Effector memory CD8-positive, alpha-beta T cell (primary cell): ENCODE measurements at regions not wholly inside any gene's neighbourhood (a gene's known extent, or its start where the extent isn't known, plus 50 kb on each side); places are given as distances from the start of the nearest gene placed in this dataset.

Source experiments
- ATAC-seq: fragments of 150-1000 bp; cut with Tn5 transposase; replicated peaks from 2 replicates; pipeline ENCODE4 v1.10.0; 2021; ENCODE audit warnings: mild to moderate bottlenecking, moderate library complexity
- DNase-seq, 3 experiments: peaks; one replicate each; pipeline ENCODE4 v3.0.0; 2021
- H3K27ac Mint-ChIP-seq, 2 donors: one replicate each; pipeline ENCODE4 v1.8.0; 2022; ENCODE audit warnings: mild to moderate bottlenecking in 2 of 2, mixed read lengths in 2 of 2, moderate library complexity in 2 of 2
- H3K27me3 Mint-ChIP-seq, 2 donors: one replicate each; pipeline ENCODE4 v1.8.0; 2022; ENCODE audit warnings: mixed read lengths in 2 of 2
- H3K36me3 Mint-ChIP-seq: one replicate; pipeline ENCODE4 v1.8.0; 2022; ENCODE audit warnings: mild to moderate bottlenecking, moderate library complexity, mixed read lengths; ENCODE audit not compliant: insufficient read depth
- H3K4me1 Mint-ChIP-seq, 2 donors: one replicate each; pipeline ENCODE4 v1.8.0; 2022; ENCODE audit warnings: low read depth in 2 of 2, mixed read lengths in 2 of 2
- H3K4me3 Mint-ChIP-seq, 2 donors: one replicate each; pipeline ENCODE4 v1.8.0; 2022; ENCODE audit warnings: mild to moderate bottlenecking in 2 of 2, mixed read lengths in 2 of 2, moderate library complexity in 2 of 2
- H3K9me3 Mint-ChIP-seq, 2 donors: one replicate each; pipeline ENCODE4 v1.8.0; 2022; ENCODE audit warnings: mixed read lengths in 2 of 2

GRCh38 chr4:111449657-111450056 is 695.6 kb upstream of the FAM241A start:
- no peaks in the 10 kb centered on the region for H3K4me1 Mint-ChIP-seq
- H3K27ac Mint-ChIP-seq: no peak overlapping the region
- ATAC-seq (no peak), DNase-seq (no peak)
- no peak overlapping the region for H3K4me3 Mint-ChIP-seq
- H3K36me3 Mint-ChIP-seq: no peaks in the 10 kb centered on the region
- H3K9me3 Mint-ChIP-seq: peaks cover 0 to 1% of the 10 kb centered on the region in 2 donors
- H3K27me3 Mint-ChIP-seq: no peaks in the 10 kb centered on the region

- H3K4me3 Mint-ChIP-seq: no peak overlapping the region
- H3K4me1 Mint-ChIP-seq: no peaks in the 10 kb centered on the region
- no peaks in the 10 kb centered on the region for H3K27me3 Mint-ChIP-seq
- no peaks in the 10 kb centered on the region for H3K36me3 Mint-ChIP-seq
- DNase-seq (no peak), ATAC-seq (no peak)
- H3K27ac Mint-ChIP-seq: no peak overlapping the region
- peaks cover 0 to 1% of the 10 kb centered on the region in 2 donors for H3K9me3 Mint-ChIP-seq
Measured at GRCh38 chr4:111450867-111451266, 694.4 kb upstream of the FAM241A start.

- Mint-ChIP-seq H3K27me3 (no peaks in the 10 kb centered on the region), H3K9me3 (peaks cover 0 to 1% of the 10 kb centered on the region in 2 donors), H3K4me3 (no peak overlapping the region), H3K36me3 (no peaks in the 10 kb centered on the region), H3K27ac (no peak overlapping the region), H3K4me1 (no peaks in the 10 kb centered on the region)
- DNase-seq: no peak
- no peak for ATAC-seq
Measured at GRCh38 chr4:111453216-111453615, 692.0 kb upstream of the FAM241A start.

- peaks cover 0 to 1% of the 10 kb centered on the region in 2 donors for H3K9me3 Mint-ChIP-seq
- H3K4me1 Mint-ChIP-seq: no peaks in the 10 kb centered on the region
- H3K27ac Mint-ChIP-seq: no peak overlapping the region
- ATAC-seq (no peak), DNase-seq (no peak)
- H3K36me3 Mint-ChIP-seq: no peaks in the 10 kb centered on the region
- no peak overlapping the region for H3K4me3 Mint-ChIP-seq
- H3K27me3 Mint-ChIP-seq: no peaks in the 10 kb centered on the region
Measured at GRCh38 chr4:111454961-111455360, 690.3 kb upstream of the FAM241A start.

GRCh38 chr4:111464251-111465045 is 680.8 kb upstream of the FAM241A start:
- H3K4me3 Mint-ChIP-seq: no peak overlapping the region

GRCh38 chr4:111466811-111467604 is 678.2 kb upstream of the FAM241A start:
- ATAC-seq (no peak), DNase-seq (no peak)
- Mint-ChIP-seq H3K27ac (no peak overlapping the region), H3K4me1 (no peaks in the 10 kb centered on the region), H3K36me3 (no peaks in the 10 kb centered on the region), H3K27me3 (no peaks in the 10 kb centered on the region), H3K4me3 (no peak overlapping the region), H3K9me3 (peaks cover 4 to 20% of the 10 kb centered on the region in 2 donors)

More at GRCh38 chr4:111464251-111465045, 680.8 kb upstream of the FAM241A start:
- Mint-ChIP-seq H3K36me3 (no peaks in the 10 kb centered on the region), H3K27me3 (no peaks in the 10 kb centered on the region), H3K27ac (no peak overlapping the region), H3K9me3 (peaks cover 3 to 19% of the 10 kb centered on the region in 2 donors), H3K4me1 (no peaks in the 10 kb centered on the region)
- no peak for DNase-seq
- ATAC-seq: no peak

GRCh38 chr4:111475001-111475400 is 670.3 kb upstream of the FAM241A start:
- Mint-ChIP-seq H3K9me3 (peaks cover 0 to 1% of the 10 kb centered on the region in 2 donors), H3K27me3 (no peaks in the 10 kb centered on the region), H3K4me1 (no peaks in the 10 kb centered on the region), H3K27ac (no peak overlapping the region), H3K4me3 (no peak overlapping the region), H3K36me3 (no peaks in the 10 kb centered on the region)
- ATAC-seq (no peak), DNase-seq (no peak)

GRCh38 chr4:111475666-111476065 is 669.6 kb upstream of the FAM241A start:
- no peaks in the 10 kb centered on the region for H3K36me3 Mint-ChIP-seq
- H3K27me3 Mint-ChIP-seq: no peaks in the 10 kb centered on the region
- no peak overlapping the region for H3K4me3 Mint-ChIP-seq
- ATAC-seq (no peak), DNase-seq (no peak)
- H3K27ac Mint-ChIP-seq: no peak overlapping the region
- no peaks in the 10 kb centered on the region for H3K4me1 Mint-ChIP-seq
- peaks cover 0 to 3% of the 10 kb centered on the region in 2 donors for H3K9me3 Mint-ChIP-seq

- Mint-ChIP-seq H3K36me3 (no peaks in the 10 kb centered on the region), H3K27ac (no peak overlapping the region), H3K27me3 (no peaks in the 10 kb centered on the region), H3K4me3 (no peak overlapping the region), H3K9me3 (peaks cover 6 to 7% of the 10 kb centered on the region in 2 donors), H3K4me1 (no peaks in the 10 kb centered on the region)
- no peak for ATAC-seq
- no peak for DNase-seq
Measured at GRCh38 chr4:111480510-111480909, 664.7 kb upstream of the FAM241A start.

- H3K36me3 Mint-ChIP-seq: no peaks in the 10 kb centered on the region
- H3K9me3 Mint-ChIP-seq: peaks cover 11 to 12% of the 10 kb centered on the region in 2 donors
- no peaks in the 10 kb centered on the region for H3K27me3 Mint-ChIP-seq
- DNase-seq (no peak), ATAC-seq (no peak)
- no peak overlapping the region for H3K4me3 Mint-ChIP-seq
- H3K27ac Mint-ChIP-seq: no peak overlapping the region
- H3K4me1 Mint-ChIP-seq: no peaks in the 10 kb centered on the region
Measured at GRCh38 chr4:111483375-111484169, 661.7 kb upstream of the FAM241A start.

- DNase-seq: no peak
- Mint-ChIP-seq H3K27me3 (no peaks in the 10 kb centered on the region), H3K4me1 (no peaks in the 10 kb centered on the region), H3K27ac (no peak overlapping the region), H3K36me3 (no peaks in the 10 kb centered on the region), H3K9me3 (peaks cover 2 to 14% of the 10 kb centered on the region in 2 donors), H3K4me3 (no peak overlapping the region)
- ATAC-seq: no peak
Measured at GRCh38 chr4:111492496-111492895, 652.8 kb upstream of the FAM241A start.

GRCh38 chr4:111494471-111494870 is 650.8 kb upstream of the FAM241A start:
- Mint-ChIP-seq H3K4me3 (no peak overlapping the region), H3K4me1 (no peaks in the 10 kb centered on the region), H3K27me3 (no peaks in the 10 kb centered on the region), H3K9me3 (peaks cover under 1 to 2% of the 10 kb centered on the region in 2 donors), H3K36me3 (no peaks in the 10 kb centered on the region), H3K27ac (no peak overlapping the region)
- ATAC-seq: no peak
- DNase-seq: no peak

- H3K36me3 Mint-ChIP-seq: no peaks in the 10 kb centered on the region
- H3K27ac Mint-ChIP-seq: no peak overlapping the region
- no peak for ATAC-seq
- H3K4me3 Mint-ChIP-seq: no peak overlapping the region
- peaks cover 0 to 2% of the 10 kb centered on the region in 2 donors for H3K9me3 Mint-ChIP-seq
- no peak for DNase-seq
- no peaks in the 10 kb centered on the region for H3K27me3 Mint-ChIP-seq
- no peaks in the 10 kb centered on the region for H3K4me1 Mint-ChIP-seq
Measured at GRCh38 chr4:111494971-111495370, 650.3 kb upstream of the FAM241A start.
